Upper lobe of left lung (tissue), 6 donors: ENCODE measurements at regions not wholly inside any gene's neighbourhood (a gene's known extent, or its start where the extent isn't known, plus 50 kb on each side); places are given as distances from the start of the nearest gene placed in this dataset.
A peak's percentile ranks its signal among the peaks of the same experiment; 100 is the strongest.
"Not testable (repeated sequence)": the region's sequence is repeated elsewhere in the genome, so short reads cannot be mapped to it uniquely, and the experiment has no call there.

Experiments
- ATAC-seq, 2 donors: fragments of 200-7000 bp; cut with Tn5 transposase; one replicate each; pipeline ENCODE4 v1.9.1; 2022; ENCODE audit warnings: mild to moderate bottlenecking in 2 of 2, moderate library complexity in 2 of 2; ENCODE audit not compliant: low FRiP score in 2 of 2
- DNase-seq, 2 donors: peaks; one replicate each; pipeline ENCODE4 v3.0.0-alpha.2; 2019 to 2020
- H3K27ac ChIP-seq, 4 donors: fragments of 200-600 bp; sonication (generic); one replicate each; pipeline ENCODE4 v1.5.1; 2016 to 2019
- H3K27me3 ChIP-seq, 4 donors: fragments of 200-600 bp; sonication (generic); one replicate each; pipeline ENCODE4 v1.5.1; 2017 to 2019
- H3K36me3 ChIP-seq, 4 donors: fragments of 200-600 bp; sonication (generic); one replicate each; pipeline ENCODE4 v1.5.1; 2016 to 2019
- H3K4me1 ChIP-seq, 4 donors: fragments of 200-600 bp; sonication (generic); one replicate each; pipeline ENCODE4 v1.5.1; 2018 to 2019
- H3K4me3 ChIP-seq, 4 donors: fragments of 200-600 bp; sonication (generic); one replicate each; pipeline ENCODE4 v1.5.1; 2017 to 2019; ENCODE audit warnings: mild to moderate bottlenecking in 2 of 4, moderate library complexity in 1 of 4
- H3K9me3 ChIP-seq, 4 donors: fragments of 200-600 bp; sonication (generic); one replicate each; pipeline ENCODE4 v1.5.1; 2018 to 2019
- EP300 ChIP-seq, 4 donors: sonication (generic); formaldehyde crosslinking; IDR thresholded peaks; one replicate each; pipeline ENCODE4 v1.5.1; 2017; ENCODE audit warnings: antibody characterized with exemption in 4 of 4, control low read depth in 2 of 4
- POLR2A ChIP-seq, 4 donors: fragments of 450-650 bp; IDR thresholded peaks; one replicate each; pipeline ENCODE4 v1.5.1; 2016 to 2017; ENCODE audit warnings: antibody characterized with exemption in 4 of 4, mild to moderate bottlenecking in 2 of 4
- POLR2AphosphoS5 ChIP-seq, 2 donors: sonication (generic); formaldehyde crosslinking; IDR thresholded peaks; one replicate each; pipeline ENCODE4 v1.5.1; 2017; ENCODE audit warnings: antibody characterized with exemption in 2 of 2
- WGBS, 2 donors: methylation state at CpG; one replicate each; pipeline ENCODE4 v1.1.5; 2017 to 2018; 5-methylcytosine and 5-hydroxymethylcytosine counted together
- TF ChIP-seq, protein P1 (sequence below), 6 experiments: fragments of 450-650 bp in 4 of 6; fragments of 200-600 bp in 2 of 6; sonication (generic) in 2 of 6; IDR thresholded peaks; one replicate each; pipeline ENCODE4 v1.5.1; 2016 to 2019; ENCODE audit warnings: antibody characterized with exemption in 6 of 6
- donor health status: DM: no; HTN: no; CAD: no; lungs with moderate emphysema.
- donor health status: DM: no; HTN: yes; CAD: no; lungs with severe emphysema.

GRCh38 chr3:144590854-144591253 lies 619.2 kb downstream of the DIPK2A start:
- ATAC-seq = no peak
- H3K27me3 ChIP-seq = no peaks in the 10 kb centered on the region
- no peak overlapping the region for H3K27ac ChIP-seq

GRCh38 chr3:144593881-144594280 lies 622.3 kb downstream of the DIPK2A start:
- WGBS, 2 donors = 75 to 81% methylated on average over 4 of the region's 4 CpGs

More at GRCh38 chr3:144590854-144591253, 619.2 kb downstream of the DIPK2A start:
- 60 to 67% methylated on average over 2 of the region's 2 CpGs for WGBS, 2 donors
- H3K4me1 ChIP-seq = no peaks in the 10 kb centered on the region
- no peaks in the 10 kb centered on the region for H3K9me3 ChIP-seq
- TF ChIP-seq EP300 (IDR thresholded peaks at IDR 0.05) (no peak), POLR2A (IDR thresholded peaks at IDR 0.05) (no peak), POLR2AphosphoS5 (IDR thresholded peaks at IDR 0.05) (no peak)
- TF ChIP-seq, protein P1, sequence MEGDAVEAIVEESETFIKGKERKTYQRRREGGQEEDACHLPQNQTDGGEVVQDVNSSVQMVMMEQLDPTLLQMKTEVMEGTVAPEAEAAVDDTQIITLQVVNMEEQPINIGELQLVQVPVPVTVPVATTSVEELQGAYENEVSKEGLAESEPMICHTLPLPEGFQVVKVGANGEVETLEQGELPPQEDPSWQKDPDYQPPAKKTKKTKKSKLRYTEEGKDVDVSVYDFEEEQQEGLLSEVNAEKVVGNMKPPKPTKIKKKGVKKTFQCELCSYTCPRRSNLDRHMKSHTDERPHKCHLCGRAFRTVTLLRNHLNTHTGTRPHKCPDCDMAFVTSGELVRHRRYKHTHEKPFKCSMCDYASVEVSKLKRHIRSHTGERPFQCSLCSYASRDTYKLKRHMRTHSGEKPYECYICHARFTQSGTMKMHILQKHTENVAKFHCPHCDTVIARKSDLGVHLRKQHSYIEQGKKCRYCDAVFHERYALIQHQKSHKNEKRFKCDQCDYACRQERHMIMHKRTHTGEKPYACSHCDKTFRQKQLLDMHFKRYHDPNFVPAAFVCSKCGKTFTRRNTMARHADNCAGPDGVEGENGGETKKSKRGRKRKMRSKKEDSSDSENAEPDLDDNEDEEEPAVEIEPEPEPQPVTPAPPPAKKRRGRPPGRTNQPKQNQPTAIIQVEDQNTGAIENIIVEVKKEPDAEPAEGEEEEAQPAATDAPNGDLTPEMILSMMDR (IDR thresholded peaks at IDR 0.05) = no peak
- H3K4me3 ChIP-seq = no peak overlapping the region
- no peaks in the 10 kb centered on the region for H3K36me3 ChIP-seq
- no peak for DNase-seq

DNA sequence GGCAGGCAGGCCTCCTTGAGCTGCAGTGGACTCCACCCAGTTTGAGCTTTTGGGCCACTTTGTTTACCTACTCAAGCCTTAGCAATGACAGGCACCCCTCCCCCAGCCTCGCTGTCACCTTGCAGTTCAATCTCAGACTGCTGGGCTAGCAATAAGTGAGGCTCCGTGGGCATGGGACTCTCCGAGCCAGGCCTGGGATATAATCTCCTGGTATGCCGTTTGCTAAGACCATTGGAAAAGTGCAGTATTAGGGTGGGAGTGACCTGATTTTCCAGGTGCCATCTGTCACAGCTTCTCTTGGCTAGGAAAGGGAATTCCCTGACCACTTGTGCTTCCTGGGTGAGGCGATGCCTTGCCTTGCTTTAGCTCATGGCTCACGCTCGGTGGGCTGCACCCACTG lies 648.6 kb downstream of the DIPK2A start:
- H3K9me3 ChIP-seq, ATAC-seq, H3K36me3 ChIP-seq, H3K4me1 ChIP-seq, H3K27me3 ChIP-seq, H3K4me3 ChIP-seq, H3K27ac ChIP-seq: not testable (repeated sequence)
- WGBS, 2 donors = 91 to 100% methylated on average over 5 to 7 of the region's 7 CpGs
- peak in 1 of 2 donors; percentile 5 for DNase-seq

More at GRCh38 chr3:144593881-144594280, 622.3 kb downstream of the DIPK2A start:
- DNase-seq (no peak), ATAC-seq (peak in 1 of 2 donors; percentile 35)
- H3K9me3 ChIP-seq = peaks cover 0 to 8% (median 0%) of the 10 kb centered on the region in 4 donors
- H3K36me3 ChIP-seq = no peaks in the 10 kb centered on the region
- H3K27me3 ChIP-seq = no peaks in the 10 kb centered on the region
- no peak overlapping the region for H3K4me3 ChIP-seq
- TF ChIP-seq POLR2AphosphoS5 (IDR thresholded peaks at IDR 0.05) (no peak), POLR2A (IDR thresholded peaks at IDR 0.05) (no peak), EP300 (IDR thresholded peaks at IDR 0.05) (no peak)
- TF ChIP-seq, protein P1 (IDR thresholded peaks at IDR 0.05) = no peak
- H3K4me1 ChIP-seq = no peaks in the 10 kb centered on the region
- no peak overlapping the region for H3K27ac ChIP-seq

DNA sequence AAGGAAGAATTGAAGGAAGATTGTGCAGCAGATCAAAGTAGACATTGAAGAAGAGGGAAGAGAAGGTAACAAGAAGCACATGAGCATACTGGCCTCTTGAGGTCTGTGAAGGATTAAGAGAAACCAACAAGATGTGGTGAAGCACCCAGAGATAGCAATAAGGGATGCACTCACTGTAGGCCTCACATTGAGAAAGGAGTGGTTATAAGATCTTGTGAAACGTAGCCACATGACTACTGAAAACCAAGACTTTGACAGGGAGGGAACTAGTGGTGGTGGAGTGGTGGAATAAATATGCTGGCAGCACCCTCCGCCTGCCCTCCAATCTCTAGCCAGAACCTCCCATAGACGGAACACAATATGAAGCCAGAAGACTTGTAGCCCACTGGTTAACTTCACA lies 651.2 kb downstream of the DIPK2A start:
- no peak for ATAC-seq
- Histone ChIP-seq H3K4me1 (no peaks in the 10 kb centered on the region), H3K4me3 (no peak overlapping the region), H3K9me3 (no peaks in the 10 kb centered on the region), H3K27ac (no peak overlapping the region), H3K36me3 (no peaks in the 10 kb centered on the region), H3K27me3 (no peaks in the 10 kb centered on the region)
- no peak for TF ChIP-seq POLR2A (IDR thresholded peaks at IDR 0.05)
- TF ChIP-seq, protein P1 (IDR thresholded peaks at IDR 0.05) = no peak
- no peak for TF ChIP-seq EP300 (IDR thresholded peaks at IDR 0.05)
- no peak for TF ChIP-seq POLR2AphosphoS5 (IDR thresholded peaks at IDR 0.05)
- 76 to 87% methylated on average over 3 of the region's 3 CpGs for WGBS, 2 donors
- no peak for DNase-seq

- H3K9me3 ChIP-seq = no peaks in the 10 kb centered on the region
- 66 to 74% methylated on average over 2 of the region's 2 CpGs for WGBS, 2 donors
- TF ChIP-seq, protein P1 (IDR thresholded peaks at IDR 0.05) = no peak
- TF ChIP-seq POLR2AphosphoS5 (IDR thresholded peaks at IDR 0.05) = no peak
- TF ChIP-seq EP300 (IDR thresholded peaks at IDR 0.05) = no peak
- TF ChIP-seq POLR2A (IDR thresholded peaks at IDR 0.05) = no peak
- H3K27ac ChIP-seq = no peak overlapping the region
- ATAC-seq (no peak), DNase-seq (no peak)
- H3K36me3 ChIP-seq = no peaks in the 10 kb centered on the region
- H3K4me3 ChIP-seq = no peak overlapping the region
- no peaks in the 10 kb centered on the region for H3K27me3 ChIP-seq
- H3K4me1 ChIP-seq = no peaks in the 10 kb centered on the region
Observed at GRCh38 chr3:144624656-144625055, 653.0 kb downstream of the DIPK2A start.
